GM12878 (cell line): ENCODE measurements at regions not wholly inside any gene's neighbourhood (a gene's known extent, or its start where the extent isn't known, plus 50 kb on each side); places are given as distances from the start of the nearest gene placed in this dataset.

Experiments
- ATAC-seq: fragments of 200-7000 bp; cut with Tn5 transposase; 3 replicates; pipeline ENCODE4 v1.9.1; 2020; ENCODE audit warnings: mild to moderate bottlenecking, moderate library complexity
- BruUV-seq: library from RNA; stranded (reverse); fragments of 400-500 nt; replicated peaks from 2 replicates; lab custom pipeline; 2021; lab: Mats Ljungman, UMichigan
- CTCF ChIA-PET: fragments of 300-600 bp; sonication (Branson Sonifier 250); formaldehyde crosslinking; extraction: SDS; loops from one replicate; lab custom pipeline; 2021; ENCODE audit warnings: inconsistent platforms; lab: Yijun Ruan, JAX
- POLR2A ChIA-PET: fragments of 350-600 bp; formaldehyde crosslinking; extraction: SDS; loops from one replicate; lab custom pipeline; 2021; ENCODE audit warnings: inconsistent platforms; lab: Charles Lee
- RAD21 ChIA-PET: fragments of 300-600 bp; sonication (Branson Sonifier 250); formaldehyde crosslinking; loops from one replicate; lab custom pipeline; 2023; ENCODE audit warnings: antibody characterized with exemption; ENCODE audit not compliant: unreplicated experiment; lab: Charles Lee
- SMC1A ChIA-PET: fragments of 300-600 bp; sonication (Branson Sonifier 250); formaldehyde crosslinking; loops from one replicate; lab custom pipeline; 2023; ENCODE audit not compliant: unreplicated experiment, uncharacterized antibody; lab: Charles Lee
- DNase-seq: peaks from one replicate; pipeline ENCODE4 v3.0.0-alpha.2; 2011; ENCODE audit warnings: low read depth, low spot score
- FAIRE-seq: peaks from 3 replicates; lab custom pipeline; 2011; peaks lifted over from hg19 to GRCh38; lab: Jason Lieb, UNC
- H2AFZ ChIP-seq: 2 replicates; pipeline ENCODE4 v1.6.0; 2011; ENCODE audit warnings: low read depth, low read length, control low read depth; ENCODE audit not compliant: control insufficient read depth
- H3K27ac ChIP-seq: 2 replicates; pipeline ENCODE4 v1.5.1; 2011; ENCODE audit warnings: control low read depth; ENCODE audit not compliant: control insufficient read depth, insufficient read depth
- H3K27me3 ChIP-seq, 2 experiments: replicated peaks in 1 of 2; 2 replicates each; pipeline versions ENCODE4 v1.6.0 to v1.6.1; 2011; ENCODE audit warnings: low read length in 1 of 2; ENCODE audit not compliant: control insufficient read depth in 2 of 2, insufficient read depth in 2 of 2
- H3K36me3 ChIP-seq, 2 experiments: 2 replicates each; pipeline ENCODE4 v1.5.1; 2011; ENCODE audit warnings: low read length in 1 of 2; ENCODE audit not compliant: control insufficient read depth in 2 of 2, insufficient read depth in 2 of 2
- H3K4me1 ChIP-seq: 2 replicates; pipeline ENCODE4 v1.6.1; 2011; ENCODE audit warnings: mild to moderate bottlenecking, low read length, moderate library complexity, mixed read lengths; ENCODE audit not compliant: control insufficient read depth, insufficient read depth
- H3K4me2 ChIP-seq: 2 replicates; pipeline ENCODE4 v1.6.0; 2011; ENCODE audit warnings: control low read depth; ENCODE audit not compliant: control insufficient read depth, insufficient read depth
- H3K4me3 ChIP-seq: fragments of 200-600 bp; sonication (generic); 2 replicates; pipeline ENCODE4 v1.5.1; 2016
- H3K79me2 ChIP-seq: 2 replicates; pipeline ENCODE4 v1.6.0; 2011; ENCODE audit warnings: low read length; ENCODE audit not compliant: control insufficient read depth, insufficient read depth
- H3K9ac ChIP-seq: 2 replicates; pipeline ENCODE4 v1.8.0; 2011; ENCODE audit warnings: low read length, control low read depth, mixed read lengths; ENCODE audit not compliant: control insufficient read depth, insufficient read depth
- H3K9me3 ChIP-seq: replicated peaks from 3 replicates; pipeline ENCODE4 v1.5.1; 2011; ENCODE audit warnings: mild to moderate bottlenecking, low read length; ENCODE audit not compliant: control insufficient read depth, insufficient read depth
- H4K20me1 ChIP-seq: 2 replicates; pipeline ENCODE4 v1.6.0; 2011; ENCODE audit not compliant: control insufficient read depth, insufficient read depth
- BCLAF1 ChIP-seq: fragments of 450-650 bp; IDR thresholded peaks from 2 replicates; pipeline ENCODE4 v1.6.1; 2017; ENCODE audit warnings: antibody characterized with exemption, mild to moderate bottlenecking, moderate library complexity
- CBFB ChIP-seq: IDR thresholded peaks from 2 replicates; pipeline ENCODE4 v1.6.1; 2016; ENCODE audit warnings: antibody characterized with exemption, low read depth
- CHD4 ChIP-seq: fragments of 200-600 bp; sonication (generic); IDR thresholded peaks from 2 replicates; pipeline ENCODE4 v1.6.1; 2016; ENCODE audit warnings: mild to moderate bottlenecking
- CREM ChIP-seq: IDR thresholded peaks from 2 replicates; pipeline ENCODE4 v1.6.1; 2014; ENCODE audit warnings: antibody characterized with exemption, low read depth
- EED ChIP-seq: sonication (generic); IDR thresholded peaks from 2 replicates; pipeline ENCODE4 v1.6.1; 2016; ENCODE audit warnings: antibody characterized with exemption, low read depth
- EZH2 ChIP-seq: IDR thresholded peaks from 2 replicates; pipeline ENCODE4 v1.6.1; 2012; ENCODE audit warnings: low read depth, mild to moderate bottlenecking, control low read depth, inconsistent platforms, low read length, borderline replicate concordance; ENCODE audit not compliant: control insufficient read depth
- GABPA ChIP-seq: IDR thresholded peaks from 2 replicates; pipeline ENCODE4 v1.6.1; 2014; ENCODE audit warnings: antibody characterized with exemption, low read depth, mild to moderate bottlenecking, inconsistent platforms
- IKZF2 ChIP-seq, 2 experiments: fragments of 450-650 bp; IDR thresholded peaks; 2 replicates each; pipeline ENCODE4 v1.6.1; 2017; ENCODE audit warnings: mild to moderate bottlenecking in 2 of 2, moderate library complexity in 2 of 2
- KAT2A ChIP-seq: conservative IDR thresholded peaks from 2 replicates; pipeline ENCODE4 v1.6.1; 2011; ENCODE audit warnings: low read depth, low read length; ENCODE audit not compliant: control insufficient read depth
- PAX5 ChIP-seq: IDR thresholded peaks from 2 replicates; pipeline ENCODE4 v1.6.1; 2011; ENCODE audit warnings: low read depth, low read length, borderline replicate concordance
- SMC3 ChIP-seq: IDR thresholded peaks from 2 replicates; pipeline ENCODE4 v1.6.1; 2011; ENCODE audit warnings: low read length, improper control_type of control experiment, borderline replicate concordance
- STAT1 ChIP-seq: fragments of 450-650 bp; conservative IDR thresholded peaks from 2 replicates; pipeline ENCODE4 v1.6.1; 2014; ENCODE audit warnings: antibody characterized with exemption, mild to moderate bottlenecking
- SUZ12 ChIP-seq: fragments of 200-600 bp; sonication (generic); IDR thresholded peaks from one replicate; pipeline ENCODE4 v1.6.1; 2018; ENCODE audit warnings: antibody characterized with exemption, mild to moderate bottlenecking; ENCODE audit not compliant: unreplicated experiment
- ZBTB11 ChIP-seq: fragments of 450-650 bp; formaldehyde crosslinking; IDR thresholded peaks from 2 replicates; pipeline ENCODE4 v1.5.0; 2022; ENCODE audit warnings: mild to moderate bottlenecking, missing genetic modification characterization
- ZNF207 ChIP-seq: fragments of 450-650 bp; IDR thresholded peaks from 2 replicates; pipeline ENCODE4 v1.6.1; 2014; ENCODE audit warnings: antibody characterized with exemption, mild to moderate bottlenecking, borderline replicate concordance
- WGBS: methylation state at CpG from one replicate; pipeline ENCODE4 v1.1.6; 2016; ENCODE audit warnings: low lambda C conversion rate; ENCODE audit not compliant: insufficient replicate concordance, insufficient coverage; ENCODE audit errors: missing lambda C conversion rate; 5-methylcytosine and 5-hydroxymethylcytosine counted together
- in situ Hi-C: fragments of 300-500 bp; cut with MboI; formaldehyde crosslinking; loops from 9 replicates; pipeline ENCODE4 v1.14.3; 2018; ENCODE audit warnings: mixed read lengths
- intact Hi-C: fragments of 100-400 bp; cut with micrococcal nuclease; formaldehyde crosslinking; loops from one replicate; pipeline ENCODE4 v1.14.2; 2022; ENCODE audit not compliant: unreplicated experiment
- TF ChIP-seq, protein P1 (sequence below): IDR thresholded peaks from 2 replicates; pipeline ENCODE4 v1.6.1; 2011; ENCODE audit warnings: low read depth, mild to moderate bottlenecking, low read length, moderate library complexity, borderline replicate concordance; ENCODE audit errors: extremely low read depth

DNA sequence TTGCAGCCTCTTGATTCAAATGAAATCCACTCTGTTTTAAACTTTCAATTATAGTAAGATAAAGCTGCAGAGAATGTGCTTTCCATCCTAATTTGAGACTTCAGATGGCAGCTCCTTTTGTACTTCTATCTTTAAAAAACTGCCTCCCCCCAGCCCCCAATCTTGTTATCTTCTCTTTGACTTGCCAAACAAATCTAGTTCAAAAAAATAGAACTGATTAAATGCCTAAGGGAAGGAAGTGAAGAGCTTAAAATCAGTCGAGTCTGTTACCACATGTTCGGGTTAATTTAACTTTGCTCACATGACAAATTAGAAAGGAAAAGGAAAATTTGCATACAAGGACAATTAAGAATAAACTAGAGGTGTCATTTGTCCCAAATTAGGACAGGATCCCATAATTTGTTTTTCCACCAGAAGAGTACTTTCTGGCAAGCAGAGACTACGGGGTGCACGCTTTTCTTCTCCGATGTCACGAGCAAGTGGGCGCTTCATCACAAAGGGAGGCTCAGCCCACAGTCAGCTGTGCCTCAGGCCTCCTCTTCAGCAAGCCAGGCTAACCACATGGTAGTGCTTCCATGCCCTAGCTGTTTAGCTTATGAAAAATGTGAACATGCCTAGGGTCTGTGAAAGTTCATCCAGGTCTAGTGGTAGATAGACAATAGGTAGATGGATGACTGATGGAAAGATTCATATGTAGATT lies 69.0 kb upstream of the LDLRAD3 start:
- 32% methylated on average over 7 of the region's 7 CpGs for WGBS
- SMC1A ChIA-PET = interaction anchor here (0.9 to 1.2 kb wide), 2 partner anchors 32 to 52 kb away, joined by 3 to 4 read pairs; no protein-coding TSS in a partner anchor
- no peak for ATAC-seq
- Histone ChIP-seq H3K27ac (no peak overlapping the region), H3K4me1 (no peaks in the 10 kb centered on the region), H3K36me3 (no peaks in the 10 kb centered on the region), H3K4me2 (no peak overlapping the region), H3K27me3 (no peaks in the 10 kb centered on the region), H3K9ac (no peak overlapping the region), H2AFZ (no peak overlapping the region), H4K20me1 (no peaks in the 10 kb centered on the region), H3K9me3 (no peaks in the 10 kb centered on the region), H3K79me2 (no peaks in the 10 kb centered on the region), H3K4me3 (no peak overlapping the region)
- RAD21 ChIA-PET = no interaction called here
- POLR2A ChIA-PET = interaction anchor here (0.7 kb wide), 1 partner anchor 31 kb away, joined by 3 read pairs; no protein-coding TSS in a partner anchor
- CTCF ChIA-PET = interaction anchor here (0.6 to 1.1 kb wide), 4 partner anchors 31 to 88 kb away, joined by 3 to 6 read pairs (median 4); no protein-coding TSS in a partner anchor
- BruUV-seq = no TSS peak
- no peak for FAIRE-seq
- intact Hi-C loops (no loop called here), in situ Hi-C loops (no loop called here)
- no peak for DNase-seq
- TF ChIP-seq, protein P1, sequence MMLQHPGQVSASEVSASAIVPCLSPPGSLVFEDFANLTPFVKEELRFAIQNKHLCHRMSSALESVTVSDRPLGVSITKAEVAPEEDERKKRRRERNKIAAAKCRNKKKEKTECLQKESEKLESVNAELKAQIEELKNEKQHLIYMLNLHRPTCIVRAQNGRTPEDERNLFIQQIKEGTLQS = no peak
- TF ChIP-seq IKZF2 (IDR thresholded peaks at IDR 0.05) (no peak), GABPA (no peak), ZNF207 (no peak), EED (no peak), PAX5 (no peak), CREM (no peak), BCLAF1 (no peak), EZH2 (no peak), CHD4 (no peak), KAT2A (no peak), CBFB (no peak), STAT1 (no peak), SUZ12 (no peak), SMC3 (no peak), ZBTB11 (CRISPR knock-in tag) (no peak)
